Liver (tissue), 8 donors: ENCODE measurements at regions not wholly inside any gene's neighbourhood (a gene's known extent, or its start where the extent isn't known, plus 50 kb on each side); places are given as distances from the start of the nearest gene placed in this dataset.

ENCODE experiments used
- DNase-seq: peaks from one replicate; pipeline ENCODE4 v3.0.0-alpha.2; 2017; ENCODE audit warnings: low spot score
- H3K27ac ChIP-seq, 2 donors: one replicate each; pipeline ENCODE4 v1.7.0; 2013; ENCODE audit warnings: inconsistent platforms in 2 of 2, low read length in 2 of 2, control low read depth in 1 of 2, low read depth in 1 of 2, mild to moderate bottlenecking in 1 of 2
- H3K27me3 ChIP-seq, 4 donors: one replicate each; pipeline versions ENCODE4 v1.6.1 to v1.7.0; 2013; ENCODE audit warnings: low read length in 3 of 4, inconsistent platforms in 1 of 4, mild to moderate bottlenecking in 1 of 4, moderate library complexity in 1 of 4; ENCODE audit not compliant: control insufficient read depth in 4 of 4, insufficient read depth in 4 of 4
- H3K36me3 ChIP-seq, 4 donors: one replicate each; pipeline versions ENCODE4 v1.6.1 to v1.7.0; 2013; ENCODE audit warnings: low read length in 3 of 4, mild to moderate bottlenecking in 3 of 4, low read depth in 1 of 4, moderate library complexity in 1 of 4; ENCODE audit not compliant: control insufficient read depth in 4 of 4, insufficient read depth in 3 of 4
- H3K4me1 ChIP-seq, 4 donors: one replicate each; pipeline versions ENCODE4 v1.6.1 to v1.7.0; 2013; ENCODE audit warnings: low read length in 3 of 4, mild to moderate bottlenecking in 3 of 4, moderate library complexity in 1 of 4; ENCODE audit not compliant: control insufficient read depth in 4 of 4, insufficient read depth in 4 of 4
- H3K4me3 ChIP-seq, 3 donors: one replicate each; pipeline versions ENCODE4 v1.6.1 to v1.7.0; 2013; ENCODE audit warnings: low read length in 3 of 3, control low read depth in 1 of 3, low read depth in 1 of 3, mild to moderate bottlenecking in 1 of 3
- H3K9ac ChIP-seq, 2 donors: one replicate each; pipeline ENCODE4 v1.7.0; 2013; ENCODE audit warnings: low read length in 2 of 2, mild to moderate bottlenecking in 2 of 2, moderate library complexity in 2 of 2, control low read depth in 1 of 2, low read depth in 1 of 2
- H3K9me3 ChIP-seq, 4 donors: one replicate each; pipeline versions ENCODE4 v1.6.1 to v1.7.0; 2013; ENCODE audit warnings: low read length in 3 of 4; ENCODE audit not compliant: control insufficient read depth in 4 of 4
- CTCF ChIP-seq: fragments of 150-350 bp; IDR thresholded peaks from 2 replicates; pipeline ENCODE4 v1.5.1; 2017; ENCODE audit warnings: improper control_type of control experiment, low read depth, low read length; ENCODE audit not compliant: missing input control
- GABPA ChIP-seq, 2 donors: IDR thresholded peaks in 1 of 2; conservative IDR thresholded peaks in 1 of 2; 2 replicates each; pipeline ENCODE4 v1.6.1; 2016; ENCODE audit warnings: antibody characterized with exemption in 2 of 2, mild to moderate bottlenecking in 1 of 2, moderate library complexity in 1 of 2
- HNF4A ChIP-seq, 2 donors: conservative IDR thresholded peaks; 2 replicates each; pipeline ENCODE4 v1.6.1; 2016; ENCODE audit warnings: antibody characterized with exemption in 2 of 2, mild to moderate bottlenecking in 2 of 2
- HNF4G ChIP-seq: IDR thresholded peaks from 2 replicates; pipeline ENCODE4 v1.6.1; 2016; ENCODE audit warnings: antibody characterized with exemption
- NR2F2 ChIP-seq: IDR thresholded peaks from 2 replicates; pipeline ENCODE4 v1.6.1; 2016; ENCODE audit warnings: antibody characterized with exemption
- REST ChIP-seq: IDR thresholded peaks from 2 replicates; pipeline ENCODE4 v1.6.1; 2016; ENCODE audit warnings: antibody characterized with exemption, mild to moderate bottlenecking
- SP1 ChIP-seq: IDR thresholded peaks from 2 replicates; pipeline ENCODE4 v1.6.1; 2018; ENCODE audit warnings: antibody characterized with exemption, mild to moderate bottlenecking
- TAF1 ChIP-seq: conservative IDR thresholded peaks from 2 replicates; pipeline ENCODE4 v1.6.1; 2016; ENCODE audit warnings: antibody characterized with exemption, mild to moderate bottlenecking
- WGBS: extraction: QIAGEN DNeasy Blood & Tissue Kit; methylation state at CpG from one replicate; pipeline ENCODE4 v1.1.7; 2013; 5-methylcytosine and 5-hydroxymethylcytosine counted together
- TF ChIP-seq, protein P1 (sequence below): IDR thresholded peaks from 2 replicates; pipeline ENCODE4 v1.6.1; 2016; ENCODE audit warnings: antibody characterized with exemption
- donor health status: healthy.
- donor health status: healthy.
- donor health status: healthy.
- donor health status: healthy.
- donor health status: healthy.

DNA sequence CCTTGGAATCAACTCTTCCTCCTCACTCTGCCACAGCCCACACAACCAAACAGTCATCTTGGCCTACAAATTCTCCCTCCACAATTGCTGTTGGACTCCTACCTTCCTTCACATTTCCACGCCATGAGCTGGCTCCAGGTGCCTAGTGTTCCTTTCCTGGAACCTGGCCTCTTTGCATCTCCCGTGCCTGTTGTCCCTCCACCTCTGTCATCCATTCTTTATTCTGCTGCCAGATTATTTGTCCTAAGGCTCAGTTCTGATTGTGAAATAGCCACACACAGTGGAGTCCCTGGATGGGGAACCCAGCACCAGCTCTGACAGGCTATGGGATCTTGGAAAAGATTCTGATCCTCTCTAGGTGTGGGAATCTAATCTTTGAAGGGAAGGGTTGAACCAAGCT lies 109.1 kb upstream of the ANKH start:
- Histone ChIP-seq H3K9me3 (no peaks in the 10 kb centered on the region), H3K4me1 (no peaks in the 10 kb centered on the region), H3K36me3 (no peaks in the 10 kb centered on the region), H3K27me3 (no peaks in the 10 kb centered on the region), H3K9ac (no peak overlapping the region), H3K27ac (no peak overlapping the region), H3K4me3 (no peak overlapping the region)
- 71% methylated on average over 2 of the region's 2 CpGs for WGBS
- DNase-seq, result no peak
- TF ChIP-seq HNF4G, result no peak
- TF ChIP-seq GABPA (IDR thresholded peaks at IDR 0.05 in 1 of 2, conservative IDR thresholded peaks at IDR 0.05 in 1 of 2), result no peak
- TF ChIP-seq NR2F2, result no peak
- no peak for TF ChIP-seq CTCF

DNA sequence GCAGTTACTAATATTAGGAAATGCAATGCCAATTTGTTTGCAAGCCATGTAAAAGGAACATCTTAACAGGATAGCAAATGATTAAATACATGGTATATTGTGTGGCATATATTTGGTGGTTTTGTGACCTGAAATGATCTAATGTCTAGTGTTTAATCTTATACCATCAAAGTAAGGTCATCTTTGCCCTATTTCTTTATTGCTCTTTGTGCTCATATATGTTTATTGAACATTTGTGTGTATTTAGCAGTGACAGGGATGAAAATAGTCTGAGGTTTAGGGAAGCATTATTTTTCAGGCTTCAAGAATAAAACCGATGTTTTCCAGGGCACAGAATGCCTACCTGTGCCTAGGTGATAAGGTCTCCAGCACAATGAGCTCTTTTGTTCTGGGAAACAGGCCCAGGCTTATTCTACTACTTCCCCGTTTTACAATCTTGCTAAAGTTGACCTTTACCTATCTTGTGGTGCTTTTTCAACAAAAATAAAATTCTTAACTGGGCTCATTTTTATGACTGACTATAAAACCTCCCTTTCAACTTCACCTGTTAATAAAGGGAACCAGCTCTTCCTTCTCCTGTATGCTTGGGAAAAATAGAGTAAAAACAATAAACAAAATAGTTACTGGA lies 105.6 kb upstream of the ANKH start:
- TF ChIP-seq TAF1 (no peak), REST (no peak), GABPA (IDR thresholded peaks at IDR 0.05 in 1 of 2, conservative IDR thresholded peaks at IDR 0.05 in 1 of 2) (no peak), SP1 (no peak), HNF4A (conservative IDR thresholded peaks at IDR 0.05) (no peak), CTCF (no peak)
- TF ChIP-seq, protein P1, sequence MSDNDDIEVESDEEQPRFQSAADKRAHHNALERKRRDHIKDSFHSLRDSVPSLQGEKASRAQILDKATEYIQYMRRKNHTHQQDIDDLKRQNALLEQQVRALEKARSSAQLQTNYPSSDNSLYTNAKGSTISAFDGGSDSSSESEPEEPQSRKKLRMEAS, result no peak
- Histone ChIP-seq H3K9ac (no peak overlapping the region), H3K36me3 (no peaks in the 10 kb centered on the region), H3K9me3 (no peaks in the 10 kb centered on the region), H3K27ac (no peak overlapping the region), H3K4me3 (no peak overlapping the region), H3K27me3 (no peaks in the 10 kb centered on the region), H3K4me1 (no peaks in the 10 kb centered on the region)
- 65% methylated on average over 2 of the region's 2 CpGs for WGBS
- no peak for DNase-seq
